AG09319 (cell line): ENCODE measurements at regions not wholly inside any gene's neighbourhood (a gene's known extent, or its start where the extent isn't known, plus 50 kb on each side); places are given as distances from the start of the nearest gene placed in this dataset.

Experiments used
- DNase-seq: peaks from one replicate; pipeline ENCODE4 v3.0.0-alpha.2; 2010; ENCODE audit warnings: low read depth; ENCODE audit errors: extremely low read depth
- CTCF ChIP-seq: IDR thresholded peaks from 2 replicates; pipeline ENCODE4 v1.5.1; 2011; ENCODE audit warnings: low read depth, mild to moderate bottlenecking, inconsistent platforms, low read length, moderate library complexity

- DNase-seq = no peak
- no peak for TF ChIP-seq CTCF
These were observed 53.5 kb upstream of the ARL8B start for GRCh38 chr3:5068531-5069050.

- DNase-seq = no peak
- TF ChIP-seq CTCF = no peak
These were observed 52.5 kb upstream of the ARL8B start for GRCh38 chr3:5069627-5070026.

- DNase-seq = no peak
- peak; percentile 9; the same call in 1 of the 2 replicates for TF ChIP-seq CTCF
These were observed 51.0 kb upstream of the ARL8B start for GRCh38 chr3:5071061-5071460.

GRCh38 chr3:5072100-5072816 lies 49.8 kb upstream of the ARL8B start:
- no peak for TF ChIP-seq CTCF
- DNase-seq = no peak
